GM12874 (cell line): ENCODE measurements at regions not wholly inside any gene's neighbourhood (a gene's known extent, or its start where the extent isn't known, plus 50 kb on each side); places are given as distances from the start of the nearest gene placed in this dataset.

Experiments
- TF ChIP-seq, protein P1 (sequence below): IDR thresholded peaks from 2 replicates; pipeline ENCODE4 v1.5.1; 2011; ENCODE audit warnings: low read depth, mild to moderate bottlenecking, control low read depth, low read length, moderate library complexity; ENCODE audit not compliant: insufficient read depth

DNA sequence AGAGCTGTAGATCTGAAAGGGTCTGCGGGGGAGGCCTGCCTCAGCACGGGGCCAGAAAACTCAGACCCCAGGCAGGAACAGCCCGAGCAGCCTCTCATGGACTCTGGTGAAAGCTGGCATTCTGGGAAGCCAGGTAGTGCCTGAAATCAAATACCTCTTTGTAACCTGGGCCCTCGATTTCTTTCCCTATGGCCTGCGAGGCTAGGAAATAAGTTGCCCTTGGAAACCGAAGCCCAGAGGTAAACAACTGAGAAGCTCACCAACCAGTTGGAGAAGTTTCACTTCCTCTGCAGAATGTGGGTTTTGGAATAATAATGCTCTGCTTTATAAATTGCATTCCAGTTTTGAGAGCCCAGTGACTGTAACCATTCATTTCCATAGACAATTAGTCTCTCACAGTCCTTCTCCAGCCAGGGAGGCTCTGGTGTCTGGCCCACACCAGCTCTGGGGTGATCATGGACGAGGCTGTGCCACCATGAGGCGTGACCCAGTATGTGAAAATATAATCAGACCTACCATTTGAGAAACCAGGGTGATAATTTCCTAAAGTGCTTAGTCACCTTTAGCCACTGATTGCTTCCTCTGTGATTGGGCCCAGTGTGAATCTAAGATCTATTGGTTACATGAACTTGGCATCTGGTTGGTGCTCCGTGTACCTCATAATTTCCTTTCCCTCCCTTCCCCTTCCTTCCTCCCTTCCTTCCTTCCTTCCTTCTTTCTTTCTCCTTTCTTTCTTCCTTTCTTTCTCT is 133.1 kb upstream of the PELI1 start:
- TF ChIP-seq, protein P1, sequence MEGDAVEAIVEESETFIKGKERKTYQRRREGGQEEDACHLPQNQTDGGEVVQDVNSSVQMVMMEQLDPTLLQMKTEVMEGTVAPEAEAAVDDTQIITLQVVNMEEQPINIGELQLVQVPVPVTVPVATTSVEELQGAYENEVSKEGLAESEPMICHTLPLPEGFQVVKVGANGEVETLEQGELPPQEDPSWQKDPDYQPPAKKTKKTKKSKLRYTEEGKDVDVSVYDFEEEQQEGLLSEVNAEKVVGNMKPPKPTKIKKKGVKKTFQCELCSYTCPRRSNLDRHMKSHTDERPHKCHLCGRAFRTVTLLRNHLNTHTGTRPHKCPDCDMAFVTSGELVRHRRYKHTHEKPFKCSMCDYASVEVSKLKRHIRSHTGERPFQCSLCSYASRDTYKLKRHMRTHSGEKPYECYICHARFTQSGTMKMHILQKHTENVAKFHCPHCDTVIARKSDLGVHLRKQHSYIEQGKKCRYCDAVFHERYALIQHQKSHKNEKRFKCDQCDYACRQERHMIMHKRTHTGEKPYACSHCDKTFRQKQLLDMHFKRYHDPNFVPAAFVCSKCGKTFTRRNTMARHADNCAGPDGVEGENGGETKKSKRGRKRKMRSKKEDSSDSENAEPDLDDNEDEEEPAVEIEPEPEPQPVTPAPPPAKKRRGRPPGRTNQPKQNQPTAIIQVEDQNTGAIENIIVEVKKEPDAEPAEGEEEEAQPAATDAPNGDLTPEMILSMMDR = no peak

GRCh38 chr2:64283006-64283570 is 138.9 kb upstream of the PELI1 start:
- TF ChIP-seq, protein P1 = no peak

- TF ChIP-seq, protein P1 = no peak
Measured at GRCh38 chr2:64283641-64284361, 139.6 kb upstream of the PELI1 start.

- TF ChIP-seq, protein P1 = no peak
Measured at GRCh38 chr2:64284751-64285150, 140.5 kb upstream of the PELI1 start.

DNA sequence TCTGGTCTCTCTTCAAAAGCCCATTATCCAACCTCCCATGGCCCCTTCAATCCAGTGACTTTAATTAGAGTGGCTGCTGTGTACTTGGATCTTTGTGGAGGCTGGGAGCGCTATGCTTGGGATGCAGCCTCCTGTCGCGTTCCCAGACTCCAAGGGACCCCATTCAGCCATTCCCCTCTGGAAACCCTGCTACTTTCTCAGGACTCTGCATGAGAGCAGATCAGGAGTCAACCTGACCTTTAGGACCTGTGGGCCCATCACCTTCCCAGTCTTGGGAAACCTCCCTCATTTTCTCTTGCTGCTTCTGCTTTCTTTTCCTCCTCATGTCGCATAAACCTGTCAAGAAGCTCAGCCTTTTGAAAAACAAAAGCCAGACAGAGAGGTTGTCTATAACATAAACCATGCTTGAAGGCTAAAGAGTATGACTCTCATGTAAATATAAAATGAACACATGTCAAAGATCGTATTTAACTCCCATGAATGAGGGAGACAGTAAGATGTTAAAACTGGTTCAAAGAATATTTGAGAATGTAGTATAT is 143.1 kb upstream of the PELI1 start:
- TF ChIP-seq, protein P1 = no peak

DNA sequence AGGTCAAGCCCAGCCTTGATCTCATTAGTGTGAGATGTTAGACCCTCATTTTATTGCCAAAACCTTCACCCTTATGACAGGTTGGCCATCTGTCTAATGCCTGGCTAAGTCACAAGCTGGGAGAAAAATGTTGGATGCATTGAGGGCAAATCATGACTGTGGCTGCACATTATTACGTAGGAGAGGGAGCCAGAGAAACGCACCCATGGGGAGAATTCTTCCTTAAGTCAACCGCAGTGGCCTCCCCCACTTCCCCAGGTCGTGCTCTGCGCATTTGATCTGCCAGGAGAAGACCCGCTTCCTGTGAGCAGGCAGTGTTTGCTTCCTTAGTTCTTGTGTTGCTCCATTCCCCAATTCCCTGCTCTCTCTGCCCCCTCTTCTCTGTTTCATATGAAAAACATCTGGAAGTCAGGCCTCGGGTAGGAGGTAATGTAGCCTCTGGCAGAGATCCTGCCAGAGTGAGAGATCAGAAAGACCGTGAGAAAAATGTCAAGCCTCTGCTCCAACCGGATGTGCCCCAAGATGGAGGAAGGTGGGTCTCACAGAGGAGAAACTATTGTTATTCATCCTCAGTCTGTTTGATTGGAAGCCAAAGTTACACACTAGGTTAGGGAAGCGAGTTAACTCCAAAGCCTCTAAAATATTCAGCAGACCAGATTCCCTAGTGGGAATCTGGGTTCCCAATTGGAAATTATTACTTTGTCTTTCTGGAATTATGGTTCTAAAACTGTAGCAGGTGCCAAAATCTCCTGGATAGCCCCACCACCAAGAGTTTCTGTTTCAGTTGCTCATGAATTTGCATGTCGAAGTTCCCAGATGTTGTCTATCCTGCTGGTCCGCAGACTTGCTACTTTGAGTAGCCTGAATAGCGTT is 144.3 kb upstream of the PELI1 start:
- TF ChIP-seq, protein P1 = no peak
